Hippocampal formation (tissue), 2 donors: ENCODE measurements at regions not wholly inside any gene's neighbourhood (a gene's known extent, or its start where the extent isn't known, plus 50 kb on each side); places are given as distances from the start of the nearest gene placed in this dataset.
"Not testable (repeated sequence)": the region's sequence is repeated elsewhere in the genome, so short reads cannot be mapped to it uniquely, and the experiment has no call there.

Experiments used
- DNase-seq, 2 donors: peaks; one replicate each; lab custom pipeline; 2025; lab: John Stamatoyannopoulos, UW

- DNase-seq: no peak
Measured at GRCh38 chr20:5492937-5493336, 117.9 kb downstream of the GPCPD1 start.

GRCh38 chr20:5491455-5491854 lies 119.4 kb downstream of the GPCPD1 start:
- no peak for DNase-seq

GRCh38 chr20:5489601-5490000 lies 121.2 kb downstream of the GPCPD1 start:
- DNase-seq: no peak

- DNase-seq: no peak
Measured at GRCh38 chr20:5488823-5489222, 122.0 kb downstream of the GPCPD1 start.

- no peak for DNase-seq
Measured at GRCh38 chr20:5486377-5487054, 124.3 kb downstream of the GPCPD1 start.

GRCh38 chr20:5484926-5485325 lies 125.9 kb downstream of the GPCPD1 start:
- DNase-seq: no peak

GRCh38 chr20:5484346-5484745 lies 126.5 kb downstream of the GPCPD1 start:
- no peak for DNase-seq

- DNase-seq: no peak
Measured at GRCh38 chr20:5482791-5483190, 128.0 kb downstream of the GPCPD1 start.

- no peak for DNase-seq
Measured at GRCh38 chr20:5481872-5482271, 128.9 kb downstream of the GPCPD1 start.

GRCh38 chr20:5480824-5481600 lies 129.8 kb downstream of the GPCPD1 start:
- DNase-seq: no peak

- DNase-seq: no peak
Measured at GRCh38 chr20:5474646-5475550, 135.9 kb downstream of the GPCPD1 start.

- not testable (repeated sequence) for DNase-seq
Measured at GRCh38 chr20:5471866-5472265, 138.9 kb downstream of the GPCPD1 start.

- no peak for DNase-seq
Measured at GRCh38 chr20:5471368-5471767, 139.4 kb downstream of the GPCPD1 start.

- DNase-seq: no peak
Measured at GRCh38 chr20:5470943-5471342, 139.9 kb downstream of the GPCPD1 start.

GRCh38 chr20:5470458-5470857 lies 140.3 kb downstream of the GPCPD1 start:
- DNase-seq: no peak

GRCh38 chr20:5469111-5469510 lies 141.7 kb downstream of the GPCPD1 start:
- no peak for DNase-seq

- DNase-seq: no peak
Measured at GRCh38 chr20:5467086-5467485, 143.7 kb downstream of the GPCPD1 start.

GRCh38 chr20:5465604-5465927 lies 145.2 kb downstream of the GPCPD1 start:
- no peak for DNase-seq

- no peak for DNase-seq
Measured at GRCh38 chr20:5464901-5465603, 145.8 kb downstream of the GPCPD1 start.

GRCh38 chr20:5463007-5463686 lies 146.4 kb upstream of the PROKR2 start:
- no peak for DNase-seq

- not testable (repeated sequence) for DNase-seq
Measured at GRCh38 chr20:5453745-5454144, 137.0 kb upstream of the PROKR2 start.
